Immature natural killer cell (primary cell): ENCODE measurements at regions not wholly inside any gene's neighbourhood (a gene's known extent, or its start where the extent isn't known, plus 50 kb on each side); places are given as distances from the start of the nearest gene placed in this dataset.

Experiments used
- DNase-seq, 3 donors: peaks; one replicate each; pipeline ENCODE4 v3.0.0; 2022; ENCODE audit warnings: mixed read lengths in 1 of 3
- H3K27ac Mint-ChIP-seq, 6 donors: one replicate each; pipeline ENCODE4 v1.8.0; 2020; ENCODE audit warnings: mixed read lengths in 6 of 6, mild to moderate bottlenecking in 5 of 6, inconsistent platforms in 4 of 6, moderate library complexity in 3 of 6
- H3K27me3 Mint-ChIP-seq, 3 donors: one replicate each; pipeline ENCODE4 v1.8.0; 2020 to 2021; ENCODE audit warnings: low read depth in 3 of 3, mild to moderate bottlenecking in 3 of 3, mixed read lengths in 3 of 3, moderate library complexity in 3 of 3, inconsistent platforms in 1 of 3
- H3K36me3 Mint-ChIP-seq, 3 donors: one replicate each; pipeline ENCODE4 v1.8.0; 2020; ENCODE audit warnings: mixed read lengths in 3 of 3, inconsistent platforms in 2 of 3, mild to moderate bottlenecking in 2 of 3
- H3K4me1 Mint-ChIP-seq, 2 donors: one replicate each; pipeline ENCODE4 v1.8.0; 2020; ENCODE audit warnings: inconsistent platforms in 2 of 2, mild to moderate bottlenecking in 2 of 2, mixed read lengths in 2 of 2, moderate library complexity in 1 of 2
- H3K4me3 Mint-ChIP-seq, 5 donors: one replicate each; pipeline ENCODE4 v1.8.0; 2020; ENCODE audit warnings: mild to moderate bottlenecking in 5 of 5, mixed read lengths in 5 of 5, inconsistent platforms in 3 of 5, moderate library complexity in 3 of 5
- H3K9me3 Mint-ChIP-seq, 6 donors: one replicate each; pipeline ENCODE4 v1.8.0; 2020; ENCODE audit warnings: mild to moderate bottlenecking in 6 of 6, mixed read lengths in 6 of 6, inconsistent platforms in 4 of 6, moderate library complexity in 3 of 6

DNA sequence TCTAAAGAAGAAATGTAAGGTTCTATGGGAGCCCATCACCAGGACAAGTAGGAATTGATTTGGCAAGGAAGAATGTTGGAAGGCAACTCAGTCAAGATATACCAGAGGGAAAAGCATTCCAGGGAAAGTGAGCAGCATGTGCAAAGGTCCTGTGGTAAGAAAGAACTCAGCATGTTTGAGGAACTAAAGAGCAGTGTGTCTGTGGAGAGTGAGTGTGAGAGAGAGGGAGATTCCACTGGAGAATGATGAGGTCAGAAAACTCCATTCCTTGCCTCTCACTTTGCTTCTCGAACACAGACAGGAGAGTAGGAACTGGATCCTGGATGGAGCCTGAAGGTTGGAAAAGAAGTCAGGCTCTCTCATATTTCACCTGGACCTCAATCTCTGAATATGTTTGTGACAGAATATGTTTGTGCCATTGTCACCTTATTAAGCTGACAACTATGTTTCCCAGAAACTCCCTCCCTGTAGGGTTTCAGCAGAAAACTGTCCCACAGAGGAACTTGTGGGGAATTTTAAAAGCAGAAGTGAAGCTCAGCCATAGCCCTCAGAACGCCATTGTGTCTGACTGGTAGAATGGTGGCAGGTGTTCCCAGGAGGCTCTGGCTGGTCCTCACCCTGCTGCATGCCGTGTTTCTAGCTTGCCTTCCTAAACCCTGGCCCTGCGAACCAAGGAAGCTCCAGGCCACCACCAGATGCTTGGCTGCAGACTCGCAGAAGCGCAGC is 382.4 kb upstream of the XYLT1 start:
- Mint-ChIP-seq H3K4me3 (no peak overlapping the region), H3K4me1 (no peaks in the 10 kb centered on the region), H3K27me3 (peaks cover 0 to 2% (median 1%) of the 10 kb centered on the region in 3 donors), H3K27ac (no peak overlapping the region), H3K36me3 (peaks cover 0 to 4% (median 0%) of the 10 kb centered on the region in 3 donors), H3K9me3 (peaks cover 0 to 2% (median 0%) of the 10 kb centered on the region in 6 donors)
- no peak for DNase-seq

DNA sequence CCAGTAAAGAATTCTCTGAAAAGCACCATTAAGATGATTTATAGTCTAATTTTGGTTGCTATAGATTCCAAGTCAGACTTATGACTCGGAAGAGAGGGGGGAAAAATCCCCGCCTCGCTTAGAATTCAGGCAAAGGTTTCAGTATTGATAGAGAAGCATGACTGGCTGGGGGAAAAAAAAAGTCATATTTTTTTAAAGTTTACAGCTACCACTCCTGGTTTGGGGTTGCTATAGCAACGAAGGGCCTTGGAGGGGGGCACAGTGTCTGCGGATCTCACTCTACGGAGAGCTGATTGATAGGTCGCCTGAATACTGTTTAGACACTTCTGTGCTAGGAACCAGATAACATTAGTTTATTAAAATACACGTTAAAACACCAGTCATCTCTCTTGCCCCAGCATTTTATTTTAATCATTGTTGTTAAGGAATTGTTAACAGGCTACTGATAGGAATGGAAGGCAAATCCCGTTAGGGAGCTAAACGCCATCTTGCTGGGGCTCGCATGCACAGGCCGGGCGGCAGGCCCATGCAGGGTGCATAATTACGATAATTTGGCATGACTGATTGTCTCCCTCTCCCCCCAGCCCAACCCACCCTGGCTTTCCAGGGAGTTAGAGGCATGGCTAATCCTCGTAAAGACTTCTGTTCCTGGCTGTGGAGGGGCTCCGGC is 380.0 kb upstream of the XYLT1 start:
- H3K4me3 Mint-ChIP-seq, result no peak overlapping the region
- peaks cover 0 to 2% (median 1%) of the 10 kb centered on the region in 3 donors for H3K27me3 Mint-ChIP-seq
- no peak overlapping the region for H3K27ac Mint-ChIP-seq

DNA sequence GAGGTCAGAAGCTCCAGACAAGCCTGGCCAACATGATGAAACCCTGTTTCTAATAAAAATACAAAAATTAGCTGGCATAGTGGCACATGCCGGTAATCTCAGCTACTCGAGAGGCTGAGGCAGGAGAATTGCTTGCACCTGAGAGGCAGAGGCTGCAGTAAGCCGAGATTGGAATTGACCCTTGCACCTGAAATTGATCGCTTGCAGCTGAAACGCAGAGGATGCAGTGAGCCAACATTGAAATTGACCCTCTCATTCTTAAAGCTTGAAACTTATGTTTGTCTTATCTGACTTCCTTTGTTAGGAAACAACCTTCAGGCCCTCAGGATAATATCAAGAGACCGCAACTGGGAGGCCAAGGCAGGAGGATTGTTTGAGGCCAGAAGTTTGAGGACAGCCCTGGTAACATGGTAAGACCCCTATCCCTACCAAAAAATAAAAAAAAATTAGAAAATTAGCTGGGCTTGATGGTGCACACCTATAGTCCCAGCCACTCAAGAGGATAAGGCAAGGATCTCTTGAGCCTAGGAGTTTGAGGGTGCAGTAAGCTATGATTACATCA is 376.6 kb upstream of the XYLT1 start:
- no peaks in the 10 kb centered on the region for H3K4me1 Mint-ChIP-seq
- no peak overlapping the region for H3K27ac Mint-ChIP-seq
- DNase-seq, result no peak
- no peak overlapping the region for H3K4me3 Mint-ChIP-seq
- peaks cover 0 to 7% (median 2%) of the 10 kb centered on the region in 3 donors for H3K27me3 Mint-ChIP-seq
- H3K9me3 Mint-ChIP-seq, result no peaks in the 10 kb centered on the region
- no peaks in the 10 kb centered on the region for H3K36me3 Mint-ChIP-seq

More for the DNA sequence above, 380.0 kb upstream of the XYLT1 start:
- DNase-seq, result no peak
- no peaks in the 10 kb centered on the region for H3K9me3 Mint-ChIP-seq
- H3K4me1 Mint-ChIP-seq, result no peaks in the 10 kb centered on the region
- peaks cover 0 to 4% (median 0%) of the 10 kb centered on the region in 3 donors for H3K36me3 Mint-ChIP-seq

- H3K4me3 Mint-ChIP-seq, result no peak overlapping the region
- H3K36me3 Mint-ChIP-seq, result no peaks in the 10 kb centered on the region
- no peak overlapping the region for H3K27ac Mint-ChIP-seq
- no peaks in the 10 kb centered on the region for H3K4me1 Mint-ChIP-seq
- DNase-seq, result no peak
- H3K9me3 Mint-ChIP-seq, result no peaks in the 10 kb centered on the region
- H3K27me3 Mint-ChIP-seq, result peaks cover 2 to 9% (median 8%) of the 10 kb centered on the region in 3 donors
Measured at GRCh38 chr16:17846030-17846429, 375.3 kb upstream of the XYLT1 start.

GRCh38 chr16:17845031-17845430 is 374.3 kb upstream of the XYLT1 start:
- H3K9me3 Mint-ChIP-seq, result no peaks in the 10 kb centered on the region
- DNase-seq, result no peak

GRCh38 chr16:17843905-17844304 is 373.1 kb upstream of the XYLT1 start:
- no peaks in the 10 kb centered on the region for H3K9me3 Mint-ChIP-seq
- H3K27ac Mint-ChIP-seq, result no peak overlapping the region
- H3K4me1 Mint-ChIP-seq, result no peaks in the 10 kb centered on the region

More at GRCh38 chr16:17845031-17845430, 374.3 kb upstream of the XYLT1 start:
- Mint-ChIP-seq H3K27me3 (peaks cover 2 to 9% (median 8%) of the 10 kb centered on the region in 3 donors), H3K36me3 (no peaks in the 10 kb centered on the region), H3K27ac (no peak overlapping the region), H3K4me1 (no peaks in the 10 kb centered on the region), H3K4me3 (no peak overlapping the region)

DNA sequence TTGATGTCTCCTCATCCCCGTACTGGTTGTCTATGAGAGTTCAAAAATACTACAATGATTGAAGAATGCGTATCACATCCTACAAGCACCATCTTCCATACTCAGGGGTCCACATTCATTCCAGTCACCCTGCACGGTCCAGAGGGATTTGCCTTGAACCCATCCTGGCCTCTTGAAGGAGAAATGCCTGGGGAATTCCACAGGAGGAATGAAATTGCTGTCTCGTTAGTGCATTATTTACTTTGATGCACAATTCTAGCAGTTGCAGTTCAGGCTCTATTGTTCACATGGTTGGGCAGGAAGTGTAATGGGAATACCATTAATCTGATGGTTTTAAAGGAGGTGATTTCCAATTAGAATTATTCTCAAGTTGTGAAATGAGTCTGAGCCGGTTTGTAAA is 369.1 kb upstream of the XYLT1 start:
- no peak overlapping the region for H3K27ac Mint-ChIP-seq
- H3K4me3 Mint-ChIP-seq, result no peak overlapping the region
- H3K9me3 Mint-ChIP-seq, result no peaks in the 10 kb centered on the region
- DNase-seq, result no peak
- H3K27me3 Mint-ChIP-seq, result peaks cover 0 to 18% (median 8%) of the 10 kb centered on the region in 3 donors
- H3K36me3 Mint-ChIP-seq, result no peaks in the 10 kb centered on the region
- no peaks in the 10 kb centered on the region for H3K4me1 Mint-ChIP-seq

More at GRCh38 chr16:17843905-17844304, 373.1 kb upstream of the XYLT1 start:
- DNase-seq, result no peak
- Mint-ChIP-seq H3K27me3 (peaks cover 2 to 12% (median 8%) of the 10 kb centered on the region in 3 donors), H3K4me3 (no peak overlapping the region), H3K36me3 (no peaks in the 10 kb centered on the region)

GRCh38 chr16:17839272-17839671 is 368.5 kb upstream of the XYLT1 start:
- H3K36me3 Mint-ChIP-seq, result no peaks in the 10 kb centered on the region
- H3K4me1 Mint-ChIP-seq, result no peaks in the 10 kb centered on the region
- H3K27ac Mint-ChIP-seq, result no peak overlapping the region
- H3K4me3 Mint-ChIP-seq, result no peak overlapping the region
- H3K9me3 Mint-ChIP-seq, result no peaks in the 10 kb centered on the region
- peaks cover 0 to 18% (median 10%) of the 10 kb centered on the region in 3 donors for H3K27me3 Mint-ChIP-seq
- no peak for DNase-seq

DNA sequence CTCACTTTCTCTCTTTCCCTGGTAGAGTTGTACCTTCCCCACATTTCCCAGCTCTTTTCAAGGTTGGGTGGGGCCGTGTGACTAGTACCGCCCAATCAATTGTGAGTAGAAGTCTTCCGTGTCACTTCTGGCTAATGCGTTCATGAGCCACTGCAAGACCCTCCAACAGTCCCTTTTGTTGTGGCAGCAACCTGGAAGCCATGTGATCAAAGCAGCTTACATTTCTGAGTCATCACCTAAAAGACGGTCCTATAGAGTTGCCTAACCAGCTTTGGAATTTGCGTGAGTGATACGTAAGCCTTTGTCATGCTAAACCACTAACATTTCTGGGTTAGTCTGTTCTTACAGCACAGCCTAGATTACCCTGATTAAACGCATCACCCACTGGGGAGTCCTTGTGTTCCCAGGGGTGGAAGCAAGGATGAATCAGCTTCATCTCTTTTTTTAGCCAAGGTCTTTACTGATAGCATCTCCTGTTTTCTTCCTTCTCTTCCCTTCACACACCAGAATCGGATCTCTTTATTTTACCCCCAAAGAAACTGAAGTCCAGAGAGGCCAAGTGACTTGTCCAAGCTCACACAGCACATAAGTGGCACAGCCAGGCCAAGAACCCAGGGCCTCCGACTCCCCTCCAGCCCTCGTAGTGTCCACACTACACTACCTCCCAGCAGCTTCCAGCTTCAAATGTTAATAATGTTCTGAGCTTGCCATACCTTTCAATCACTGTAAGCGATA is 366.3 kb upstream of the XYLT1 start:
- no peak overlapping the region for H3K4me3 Mint-ChIP-seq
- no peak for DNase-seq
- H3K4me1 Mint-ChIP-seq, result no peaks in the 10 kb centered on the region
- no peaks in the 10 kb centered on the region for H3K36me3 Mint-ChIP-seq
- no peaks in the 10 kb centered on the region for H3K9me3 Mint-ChIP-seq
- no peak overlapping the region for H3K27ac Mint-ChIP-seq
- peaks cover 0 to 14% (median 8%) of the 10 kb centered on the region in 3 donors for H3K27me3 Mint-ChIP-seq

- Mint-ChIP-seq H3K36me3 (no peaks in the 10 kb centered on the region), H3K4me1 (no peaks in the 10 kb centered on the region), H3K4me3 (no peak overlapping the region), H3K27ac (no peak overlapping the region), H3K27me3 (peaks cover 0 to 11% (median 2%) of the 10 kb centered on the region in 3 donors), H3K9me3 (no peaks in the 10 kb centered on the region)
- DNase-seq, result no peak
Measured at GRCh38 chr16:17835118-17835876, 364.5 kb upstream of the XYLT1 start.

DNA sequence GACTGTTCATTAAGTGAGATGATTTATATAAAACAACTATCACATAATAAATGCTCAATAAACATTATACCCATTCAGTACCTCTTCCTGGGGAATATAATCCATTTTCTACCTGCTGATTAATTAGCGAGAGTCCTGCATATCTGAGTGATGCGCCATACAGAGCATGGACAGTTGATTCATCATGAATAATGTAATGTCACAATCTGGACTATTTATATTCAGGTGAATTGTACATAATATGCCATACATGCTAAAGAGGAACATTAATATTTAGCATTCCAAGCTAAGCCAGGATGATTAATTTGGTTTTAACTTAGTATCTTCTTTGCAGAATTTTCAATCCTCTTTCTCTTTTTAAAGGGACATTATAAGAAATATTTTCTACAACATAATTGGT is 362.0 kb upstream of the XYLT1 start:
- no peak for DNase-seq
- H3K4me3 Mint-ChIP-seq, result no peak overlapping the region
- no peak overlapping the region for H3K27ac Mint-ChIP-seq
- peaks cover 0 to 3% (median 2%) of the 10 kb centered on the region in 3 donors for H3K27me3 Mint-ChIP-seq
- H3K4me1 Mint-ChIP-seq, result no peaks in the 10 kb centered on the region
- no peaks in the 10 kb centered on the region for H3K9me3 Mint-ChIP-seq
- no peaks in the 10 kb centered on the region for H3K36me3 Mint-ChIP-seq

GRCh38 chr16:17831330-17831729 is 360.6 kb upstream of the XYLT1 start:
- no peaks in the 10 kb centered on the region for H3K36me3 Mint-ChIP-seq
- H3K4me3 Mint-ChIP-seq, result no peak overlapping the region
- H3K9me3 Mint-ChIP-seq, result no peaks in the 10 kb centered on the region
- H3K27me3 Mint-ChIP-seq, result peaks cover 0 to 3% (median 2%) of the 10 kb centered on the region in 3 donors
- DNase-seq, result no peak
- no peaks in the 10 kb centered on the region for H3K4me1 Mint-ChIP-seq
- no peak overlapping the region for H3K27ac Mint-ChIP-seq

DNA sequence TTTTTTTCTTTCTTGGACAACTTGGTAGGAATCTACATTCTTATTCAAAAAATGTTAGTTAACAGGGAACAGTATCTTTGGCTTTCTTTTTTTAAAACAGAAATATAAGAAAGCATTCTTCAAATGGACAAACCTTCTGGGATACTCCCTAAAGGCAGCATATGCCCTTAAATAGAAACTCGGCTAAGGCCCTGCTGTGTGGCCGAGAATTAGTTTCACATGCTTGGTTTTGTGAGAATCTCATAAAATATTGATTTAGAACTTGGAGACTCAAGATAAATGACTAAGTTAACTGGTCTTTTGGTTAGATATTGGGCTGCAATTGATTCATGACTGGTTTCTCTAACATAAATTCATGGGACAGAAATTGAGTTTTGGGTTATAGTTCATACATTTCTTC is 359.9 kb upstream of the XYLT1 start:
- Mint-ChIP-seq H3K4me1 (no peaks in the 10 kb centered on the region), H3K27me3 (peaks cover 0 to 3% (median 2%) of the 10 kb centered on the region in 3 donors), H3K36me3 (no peaks in the 10 kb centered on the region)

More for the DNA sequence above, 359.9 kb upstream of the XYLT1 start:
- Mint-ChIP-seq H3K4me3 (no peak overlapping the region), H3K27ac (no peak overlapping the region), H3K9me3 (no peaks in the 10 kb centered on the region)
- DNase-seq, result no peak
